ENCODE measurements at regions not wholly inside any gene's neighbourhood (a gene's known extent, or its start where the extent isn't known, plus 50 kb on each side); places are given as distances from the start of the nearest gene placed in this dataset.
"Not testable (repeated sequence)": the region's sequence is repeated elsewhere in the genome, so short reads cannot be mapped to it uniquely, and the experiment has no call there.

DNA sequence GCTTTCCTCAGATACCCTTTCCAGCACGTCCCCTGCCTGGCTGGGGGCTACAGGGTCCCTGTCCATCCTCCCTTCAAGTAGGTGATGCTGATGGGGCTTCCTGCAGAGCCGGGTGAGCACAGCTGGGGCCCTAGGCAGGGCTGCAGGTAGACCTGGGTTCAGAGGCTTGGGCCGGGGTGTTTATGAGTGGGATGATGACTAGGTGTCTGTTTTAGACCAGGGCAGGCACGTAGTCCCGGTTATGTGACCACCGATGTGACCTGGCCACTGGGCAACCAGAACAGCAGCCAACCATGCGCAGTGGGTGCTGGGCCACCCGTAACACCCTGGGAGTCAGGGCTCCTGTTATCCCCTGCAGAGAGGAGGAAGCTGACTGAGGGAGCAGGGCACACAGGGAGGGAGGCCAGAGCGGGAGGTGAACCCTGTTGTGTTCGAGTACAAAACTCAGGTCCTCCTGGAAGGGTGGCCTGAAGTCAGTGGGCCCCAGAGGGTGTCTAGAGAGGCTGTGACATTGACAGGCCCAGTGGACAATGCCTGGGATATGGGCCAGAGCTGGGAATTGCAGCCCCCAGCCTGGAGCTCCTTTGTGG is 101.6 kb downstream of the PLXNA1 start:
- DNase-seq (ENCODE audit: insufficient read length) (no peak), FAIRE-seq (no peak)

DNA sequence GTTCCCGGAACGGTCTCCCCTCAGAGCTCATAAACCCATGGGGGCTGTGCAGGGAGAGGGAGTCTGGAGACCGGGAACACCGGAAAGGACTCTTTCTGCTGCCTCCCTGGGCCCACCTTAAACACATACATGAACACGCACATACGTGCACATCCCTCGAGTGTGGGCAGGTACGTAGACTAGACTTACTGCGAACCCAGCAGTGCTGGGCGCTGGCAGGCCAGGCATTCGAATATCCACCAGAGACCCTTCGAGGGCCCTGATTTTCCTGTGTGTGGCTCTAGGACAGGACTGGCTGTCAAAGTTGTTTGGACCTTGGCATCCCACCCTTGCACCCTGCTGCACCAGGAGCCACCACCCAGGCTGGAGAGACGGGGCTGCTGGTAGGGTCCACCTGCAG is 102.7 kb downstream of the PLXNA1 start:
- FAIRE-seq (no peak), DNase-seq (ENCODE audit: insufficient read length) (no peak)
- TF ChIP-seq TAF1 (IDR thresholded peaks at IDR 0.05; ENCODE audit: borderline replicate concordance, low read depth, low read length) = no peak
- no peak for TF ChIP-seq POLR2AphosphoS5 (IDR thresholded peaks at IDR 0.05; ENCODE audit: low read depth, low read length)
- no peak for TF ChIP-seq POLR2A (IDR thresholded peaks at IDR 0.05; ENCODE audit: low read depth, low read length)

More for the DNA sequence above, 101.6 kb downstream of the PLXNA1 start:
- TF ChIP-seq POLR2AphosphoS5 (IDR thresholded peaks at IDR 0.05; ENCODE audit: low read depth, low read length) (no peak), TAF1 (IDR thresholded peaks at IDR 0.05; ENCODE audit: borderline replicate concordance, low read depth, low read length) (no peak), POLR2A (IDR thresholded peaks at IDR 0.05; ENCODE audit: low read depth, low read length) (no peak)

DNA sequence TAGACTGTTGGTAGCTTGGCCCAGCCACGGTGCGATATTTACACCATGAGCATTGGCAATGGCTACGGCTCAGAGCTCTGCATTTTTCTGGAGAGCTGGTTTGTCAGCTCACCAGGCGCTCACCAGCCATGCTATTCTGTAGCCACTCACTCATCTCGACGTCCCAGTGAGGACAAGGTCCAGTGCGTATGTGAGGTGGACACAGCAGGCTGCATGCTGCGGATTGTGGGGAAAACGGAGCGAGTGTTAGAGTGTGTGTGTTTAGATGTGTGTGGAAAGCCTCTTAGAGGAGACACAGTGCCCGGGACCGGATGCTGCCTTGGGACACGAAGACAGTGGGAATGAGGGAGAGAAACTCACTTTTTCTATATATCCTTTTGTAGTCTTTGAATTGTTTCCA is 103.7 kb downstream of the PLXNA1 start:
- FAIRE-seq = not testable (repeated sequence)

DNA sequence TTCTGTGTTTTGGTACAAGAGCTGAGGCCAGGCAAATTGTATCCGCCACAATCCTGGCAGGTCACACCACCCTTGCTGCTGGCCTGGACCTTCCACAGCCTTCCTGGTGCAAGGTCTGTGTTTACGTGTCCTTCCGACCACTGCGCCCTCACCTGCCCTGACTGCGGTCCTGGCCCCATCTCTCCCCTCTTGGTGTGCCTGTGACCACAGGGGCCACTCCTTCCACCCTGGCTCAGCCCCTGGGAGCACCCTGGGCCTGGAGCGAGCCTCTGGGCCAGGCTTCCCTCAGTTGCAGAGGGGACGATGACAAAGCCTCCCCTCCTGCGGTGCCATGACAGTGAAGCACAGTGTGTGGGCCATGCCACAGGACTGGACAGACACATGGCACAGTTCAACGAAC is 104.5 kb downstream of the PLXNA1 start:
- DNase-seq (ENCODE audit: insufficient read length) = no peak
- no peak for FAIRE-seq
- TF ChIP-seq TAF1 (IDR thresholded peaks at IDR 0.05; ENCODE audit: borderline replicate concordance, low read depth, low read length) (no peak), POLR2AphosphoS5 (IDR thresholded peaks at IDR 0.05; ENCODE audit: low read depth, low read length) (no peak), POLR2A (IDR thresholded peaks at IDR 0.05; ENCODE audit: low read depth, low read length) (no peak)

More for the DNA sequence above, 103.7 kb downstream of the PLXNA1 start:
- not testable (repeated sequence) for DNase-seq (ENCODE audit: insufficient read length)

DNA sequence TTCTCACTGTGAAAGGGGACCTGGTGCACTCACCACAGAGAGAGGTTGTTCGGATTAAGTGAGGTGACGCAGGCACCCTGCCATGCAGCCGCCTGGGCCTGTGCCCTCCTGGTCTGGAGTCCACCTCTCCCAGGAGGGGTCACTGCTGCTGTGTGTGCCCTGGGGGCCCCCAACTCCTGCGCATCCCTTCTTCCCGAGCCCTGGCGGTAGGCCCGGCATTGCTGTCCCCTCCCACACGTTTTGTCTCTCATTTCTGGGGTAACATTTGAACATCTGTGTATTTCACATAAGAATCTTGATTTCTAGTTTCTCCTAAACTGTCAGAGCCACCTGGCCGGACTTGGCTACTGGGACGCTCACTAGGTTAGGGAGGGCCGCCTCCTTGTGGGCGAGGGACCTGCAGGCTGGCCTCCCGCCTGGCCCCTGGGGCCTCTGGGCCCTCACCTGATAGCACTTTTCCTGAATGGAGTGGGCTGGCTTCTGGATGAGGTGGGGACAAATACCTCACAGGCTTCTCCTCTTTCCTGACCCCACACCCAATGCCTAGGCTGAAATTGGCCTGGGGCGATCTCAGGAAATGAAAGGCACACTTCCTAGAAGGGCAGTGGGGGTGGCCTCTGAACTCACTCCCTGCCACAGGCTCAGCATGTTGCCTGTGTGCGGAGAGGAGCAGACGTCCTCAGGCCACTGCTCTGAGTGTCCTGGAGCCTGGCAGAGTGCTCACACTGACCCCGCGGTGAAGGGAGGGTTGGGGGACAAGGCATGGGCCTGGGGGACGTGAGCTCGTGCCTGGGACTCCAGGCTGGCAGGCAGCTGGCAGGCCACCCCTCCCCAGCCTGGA is 104.2 kb upstream of the PRR23E start:
- no peak for DNase-seq (ENCODE audit: insufficient read length)
- TF ChIP-seq POLR2A (IDR thresholded peaks at IDR 0.05; ENCODE audit: low read depth, low read length) = no peak
- no peak for TF ChIP-seq POLR2AphosphoS5 (IDR thresholded peaks at IDR 0.05; ENCODE audit: low read depth, low read length)
- no peak for TF ChIP-seq TAF1 (IDR thresholded peaks at IDR 0.05; ENCODE audit: borderline replicate concordance, low read depth, low read length)
- no peak for FAIRE-seq

DNA sequence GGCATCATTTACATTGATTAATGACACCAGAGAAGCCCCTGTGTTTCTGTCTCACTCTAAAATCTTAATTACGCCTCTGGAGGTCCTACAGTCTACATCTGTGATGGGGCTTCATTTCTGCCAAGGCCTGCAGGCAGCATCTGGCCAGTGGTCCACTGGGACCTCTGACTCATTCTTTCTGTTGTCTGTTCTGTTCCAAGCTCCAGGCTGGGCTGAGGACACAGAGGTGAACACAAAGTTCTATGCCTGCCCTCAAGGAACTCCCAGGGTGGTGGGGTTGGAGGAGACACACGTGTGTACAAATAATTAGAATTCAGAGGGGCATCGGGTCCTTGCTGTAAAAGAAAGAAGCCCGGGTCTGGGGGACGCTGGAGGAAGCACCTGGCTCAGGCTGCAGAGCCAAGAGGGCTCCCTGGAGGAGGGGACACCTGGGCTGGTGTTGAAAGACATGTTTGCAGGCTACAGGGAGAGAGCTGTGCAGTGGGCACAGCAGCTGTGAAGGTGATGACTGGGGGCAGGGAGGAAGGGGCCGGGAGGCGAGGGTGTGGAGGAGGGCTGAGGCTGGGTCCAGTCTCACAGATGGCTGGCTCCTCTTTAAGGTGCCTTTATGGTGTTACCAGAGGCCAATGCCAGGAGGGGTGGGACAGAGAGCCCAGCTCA is 103.3 kb upstream of the PRR23E start:
- TF ChIP-seq TAF1 (IDR thresholded peaks at IDR 0.05; ENCODE audit: borderline replicate concordance, low read depth, low read length) (no peak), POLR2A (IDR thresholded peaks at IDR 0.05; ENCODE audit: low read depth, low read length) (no peak), POLR2AphosphoS5 (IDR thresholded peaks at IDR 0.05; ENCODE audit: low read depth, low read length) (no peak)
- DNase-seq (ENCODE audit: insufficient read length) = no peak
- FAIRE-seq = no peak

DNA sequence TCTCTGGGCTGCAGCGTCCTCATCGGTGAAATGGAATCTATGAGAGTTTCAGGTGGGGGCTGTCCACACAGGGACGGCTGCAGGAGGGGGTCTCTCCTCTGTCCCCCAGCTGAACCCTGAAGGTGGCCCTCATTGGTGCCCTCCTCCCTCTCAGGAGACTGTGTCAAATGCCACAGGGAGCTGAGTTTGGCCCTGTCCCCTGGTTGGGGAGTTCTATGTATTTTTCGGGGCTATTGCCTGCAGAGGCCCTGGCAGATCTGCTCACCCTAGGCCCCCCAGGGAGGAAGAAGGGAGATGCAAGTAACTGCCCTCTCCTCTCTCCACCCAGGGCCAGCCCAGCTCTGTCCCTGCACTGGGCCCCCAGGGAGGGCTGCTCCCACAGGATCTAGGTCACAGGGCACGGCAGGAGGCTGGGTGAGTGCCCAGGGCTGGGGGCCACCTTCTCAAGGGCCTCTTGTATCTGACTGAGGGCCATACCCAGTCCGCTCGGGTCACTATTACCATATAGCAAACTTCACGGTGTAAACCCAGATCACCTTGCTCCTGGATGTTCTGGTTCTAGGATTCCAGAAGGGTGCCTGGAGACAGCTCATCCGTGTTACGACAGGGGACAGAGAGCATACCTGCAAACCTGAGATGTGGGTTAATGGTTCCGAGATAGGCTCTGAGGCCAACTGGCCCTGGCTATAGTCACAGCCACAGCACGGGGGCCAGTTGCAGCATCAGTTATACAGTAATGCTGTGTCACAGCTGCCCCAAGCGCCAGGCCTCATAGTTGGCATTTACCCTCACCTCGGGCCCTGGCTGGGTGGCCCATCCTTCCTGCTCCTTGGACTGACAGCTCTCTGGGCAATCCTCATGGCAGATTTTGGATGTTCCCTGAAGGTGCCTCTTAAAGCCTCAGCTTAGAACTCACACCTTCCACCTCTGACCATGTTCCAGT is 102.4 kb upstream of the PRR23E start:
- DNase-seq (ENCODE audit: insufficient read length) = no peak
- no peak for TF ChIP-seq TAF1 (IDR thresholded peaks at IDR 0.05; ENCODE audit: borderline replicate concordance, low read depth, low read length)
- TF ChIP-seq POLR2AphosphoS5 (IDR thresholded peaks at IDR 0.05; ENCODE audit: low read depth, low read length) = no peak
- TF ChIP-seq POLR2A (IDR thresholded peaks at IDR 0.05; ENCODE audit: low read depth, low read length) = no peak
- no peak for FAIRE-seq

DNA sequence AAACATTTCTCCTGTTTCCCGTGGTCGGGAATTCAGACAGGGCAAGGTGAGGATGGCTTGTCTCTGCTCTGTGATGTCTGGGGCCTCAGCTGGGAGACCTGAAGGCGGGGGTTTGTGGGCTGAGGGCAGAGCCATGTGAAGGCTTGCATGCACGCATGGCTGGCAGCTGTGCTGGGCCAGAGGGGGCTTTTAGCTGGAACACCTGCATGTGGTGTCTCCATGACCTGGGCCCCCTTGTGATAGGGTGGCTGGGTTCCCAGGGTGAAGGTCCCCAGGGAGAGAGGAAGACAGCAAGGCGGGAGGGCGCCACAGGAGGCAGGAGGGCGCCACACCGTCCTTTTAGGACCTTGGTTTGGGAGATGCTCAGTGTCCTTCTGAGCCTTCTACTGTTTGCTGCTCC is 101.6 kb upstream of the PRR23E start:
- TF ChIP-seq POLR2AphosphoS5 (IDR thresholded peaks at IDR 0.05; ENCODE audit: low read depth, low read length) (no peak), TAF1 (IDR thresholded peaks at IDR 0.05; ENCODE audit: borderline replicate concordance, low read depth, low read length) (no peak), POLR2A (IDR thresholded peaks at IDR 0.05; ENCODE audit: low read depth, low read length) (no peak)
- no peak for FAIRE-seq
- no peak for DNase-seq (ENCODE audit: insufficient read length)

DNA sequence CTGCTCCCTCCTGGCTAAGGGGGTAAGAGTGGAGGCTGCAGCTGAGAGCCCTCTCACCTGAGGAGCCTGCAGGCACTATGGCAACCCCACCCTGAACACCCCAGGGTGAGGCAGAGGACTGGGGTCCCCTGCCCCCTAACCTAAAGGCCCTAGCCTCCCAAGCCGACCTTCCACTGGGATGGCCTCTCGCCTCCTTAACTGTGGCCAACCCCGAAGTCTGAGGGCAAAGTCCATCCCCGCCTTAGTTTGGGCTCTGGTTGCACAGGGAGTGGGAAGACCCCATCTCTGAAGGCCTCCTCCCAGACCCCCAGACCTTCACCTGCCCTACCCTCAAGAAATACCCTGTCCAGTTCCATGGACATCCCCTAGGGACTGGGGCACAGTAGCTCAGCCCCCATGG is 100.6 kb upstream of the PRR23E start:
- no peak for FAIRE-seq
- no peak for DNase-seq (ENCODE audit: insufficient read length)
- no peak for TF ChIP-seq TAF1 (IDR thresholded peaks at IDR 0.05; ENCODE audit: borderline replicate concordance, low read depth, low read length)
- TF ChIP-seq POLR2AphosphoS5 (IDR thresholded peaks at IDR 0.05; ENCODE audit: low read depth, low read length) = no peak
- TF ChIP-seq POLR2A (IDR thresholded peaks at IDR 0.05; ENCODE audit: low read depth, low read length) = no peak

DNA sequence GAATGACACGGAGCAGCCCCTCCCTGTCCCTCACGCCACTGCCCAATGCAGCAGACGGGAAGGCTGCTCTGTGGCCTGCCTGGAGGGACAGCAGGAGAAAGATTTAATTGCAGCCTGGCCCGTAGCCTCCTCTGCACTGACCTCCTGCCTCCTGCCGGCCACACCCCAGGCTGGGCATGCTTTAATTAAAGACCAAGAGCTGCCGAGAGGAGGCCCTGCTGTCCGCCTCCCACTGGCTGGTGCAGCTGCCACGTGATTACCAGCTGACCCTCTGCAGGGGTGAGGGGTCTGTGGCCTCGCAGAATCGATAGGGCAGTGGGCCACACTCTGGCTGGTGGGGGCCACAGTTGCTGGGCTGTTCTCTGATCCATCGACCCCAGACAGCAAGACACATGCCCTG is 100.2 kb upstream of the PRR23E start:
- no peak for TF ChIP-seq POLR2AphosphoS5 (IDR thresholded peaks at IDR 0.05; ENCODE audit: low read depth, low read length)
- no peak for TF ChIP-seq POLR2A (IDR thresholded peaks at IDR 0.05; ENCODE audit: low read depth, low read length)
- no peak for TF ChIP-seq TAF1 (IDR thresholded peaks at IDR 0.05; ENCODE audit: borderline replicate concordance, low read depth, low read length)
- FAIRE-seq (no peak), DNase-seq (ENCODE audit: insufficient read length) (no peak)

DNA sequence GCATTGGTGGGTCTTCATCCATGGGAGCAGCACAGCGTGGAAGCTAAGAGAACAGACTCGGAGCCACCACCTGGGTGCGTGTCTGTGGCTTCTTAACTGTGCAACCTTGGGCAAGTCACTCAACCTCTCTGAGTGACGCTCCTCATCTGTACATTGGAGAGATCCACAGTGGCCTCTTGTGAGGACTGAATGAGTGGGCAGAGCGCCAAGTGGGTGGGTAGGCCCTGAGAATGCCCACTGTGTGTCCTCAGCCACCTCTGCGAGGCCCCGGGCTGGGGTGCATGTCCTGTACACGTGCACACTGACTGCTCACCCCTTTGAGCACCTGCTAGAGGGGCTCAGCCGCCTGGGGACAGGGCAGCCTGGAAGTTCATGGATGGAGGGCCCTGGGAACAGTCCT is 99.6 kb upstream of the PRR23E start:
- DNase-seq (ENCODE audit: insufficient read length) = no peak
- FAIRE-seq = no peak
- no peak for TF ChIP-seq POLR2AphosphoS5 (IDR thresholded peaks at IDR 0.05; ENCODE audit: low read depth, low read length)
- TF ChIP-seq POLR2A (IDR thresholded peaks at IDR 0.05; ENCODE audit: low read depth, low read length) = no peak
- no peak for TF ChIP-seq TAF1 (IDR thresholded peaks at IDR 0.05; ENCODE audit: borderline replicate concordance, low read depth, low read length)
